H9 (cell line): ENCODE measurements at regions not wholly inside any gene's neighbourhood (a gene's known extent, or its start where the extent isn't known, plus 50 kb on each side); places are given as distances from the start of the nearest gene placed in this dataset.

Source experiments
- DNase-seq: peaks from one replicate; pipeline ENCODE4 v3.0.0-alpha.2; 2017
- H2AFZ ChIP-seq: one replicate; pipeline ENCODE4 v1.6.1; 2013; ENCODE audit warnings: mild to moderate bottlenecking, low read length, control low read depth, moderate library complexity
- H2AK5ac ChIP-seq: 2 replicates; pipeline ENCODE4 v1.6.1; 2013; ENCODE audit warnings: low read length, control low read depth, mixed read lengths; ENCODE audit not compliant: insufficient read length
- H2BK120ac ChIP-seq: one replicate; pipeline ENCODE4 v1.6.1; 2013; ENCODE audit warnings: low read depth, mild to moderate bottlenecking, low read length, control low read depth, inconsistent platforms; ENCODE audit not compliant: poor library complexity, severe bottlenecking
- H2BK12ac ChIP-seq: 2 replicates; pipeline ENCODE4 v1.6.1; 2013; ENCODE audit warnings: low read length, control low read depth, mixed read lengths, low read depth; ENCODE audit not compliant: insufficient read length
- H2BK15ac ChIP-seq: 2 replicates; pipeline ENCODE4 v1.6.1; 2013; ENCODE audit warnings: low read depth, low read length, control low read depth
- H2BK20ac ChIP-seq: one replicate; pipeline ENCODE4 v1.6.1; 2013; ENCODE audit warnings: low read depth, mild to moderate bottlenecking, low read length, control low read depth, inconsistent platforms; ENCODE audit not compliant: poor library complexity, severe bottlenecking
- H2BK5ac ChIP-seq: 2 replicates; pipeline ENCODE4 v1.6.1; 2013; ENCODE audit warnings: low read length, control low read depth, mixed read lengths; ENCODE audit not compliant: insufficient read length
- H3K14ac ChIP-seq: 2 replicates; pipeline ENCODE4 v1.6.1; 2013; ENCODE audit warnings: low read length, control low read depth; ENCODE audit not compliant: insufficient read depth
- H3K18ac ChIP-seq: 2 replicates; pipeline ENCODE4 v1.6.1; 2013; ENCODE audit warnings: low read depth, mild to moderate bottlenecking, mixed read lengths, low read length, control low read depth; ENCODE audit not compliant: insufficient read length
- H3K23ac ChIP-seq: 2 replicates; pipeline ENCODE4 v1.6.1; 2013; ENCODE audit warnings: low read length, control low read depth, mixed read lengths, low read depth; ENCODE audit not compliant: insufficient read length
- H3K23me2 ChIP-seq: 2 replicates; pipeline ENCODE4 v1.6.1; 2013; ENCODE audit warnings: low read depth, mild to moderate bottlenecking, mixed read lengths, low read length, control low read depth; ENCODE audit not compliant: insufficient read length, poor library complexity, severe bottlenecking
- H3K27ac ChIP-seq: 2 replicates; pipeline ENCODE4 v1.5.1; 2013; ENCODE audit warnings: low read length, control low read depth, mixed read lengths, low read depth; ENCODE audit not compliant: insufficient read length
- H3K27me3 ChIP-seq: 2 replicates; pipeline ENCODE4 v1.6.1; 2013; ENCODE audit warnings: low read length, control low read depth, inconsistent platforms; ENCODE audit not compliant: insufficient read depth
- H3K4ac ChIP-seq: 2 replicates; pipeline ENCODE4 v1.6.1; 2013; ENCODE audit warnings: low read depth, mild to moderate bottlenecking, control low read depth, inconsistent platforms, low read length, moderate library complexity
- H3K4me1 ChIP-seq: 2 replicates; pipeline ENCODE4 v1.6.1; 2013; ENCODE audit warnings: low read length, control low read depth, inconsistent platforms; ENCODE audit not compliant: insufficient read depth
- H3K4me2 ChIP-seq: 2 replicates; pipeline ENCODE4 v1.6.1; 2013; ENCODE audit warnings: low read length, control low read depth, mixed read lengths; ENCODE audit not compliant: insufficient read length, insufficient read depth
- H3K56ac ChIP-seq: 2 replicates; pipeline ENCODE4 v1.6.1; 2013; ENCODE audit warnings: low read depth, mild to moderate bottlenecking, mixed read lengths, low read length, control low read depth; ENCODE audit not compliant: insufficient read length
- H3K79me1 ChIP-seq: 2 replicates; pipeline ENCODE4 v1.6.1; 2013; ENCODE audit warnings: low read depth, mild to moderate bottlenecking, moderate library complexity, low read length, control low read depth, inconsistent platforms; ENCODE audit not compliant: insufficient read depth, poor library complexity, severe bottlenecking
- H3K79me2 ChIP-seq: 2 replicates; pipeline ENCODE4 v1.6.1; 2013; ENCODE audit warnings: low read length, control low read depth, inconsistent platforms; ENCODE audit not compliant: insufficient read depth
- H3K9ac ChIP-seq: 2 replicates; pipeline ENCODE4 v1.6.1; 2013; ENCODE audit warnings: low read length, control low read depth, mixed read lengths; ENCODE audit not compliant: insufficient read length; ENCODE audit errors: extremely low read depth
- H3K9me3 ChIP-seq: one replicate; pipeline ENCODE4 v1.6.1; 2013; ENCODE audit warnings: low read depth, low read length, inconsistent platforms; ENCODE audit not compliant: control insufficient read depth
- H3T11ph ChIP-seq: one replicate; pipeline ENCODE4 v1.6.1; 2013; ENCODE audit warnings: mild to moderate bottlenecking, low read length, control low read depth, inconsistent platforms
- H4K20me1 ChIP-seq: one replicate; pipeline ENCODE4 v1.6.1; 2013; ENCODE audit not compliant: control insufficient read depth, insufficient read length, insufficient read depth
- H4K5ac ChIP-seq: 2 replicates; pipeline ENCODE4 v1.6.1; 2013; ENCODE audit warnings: low read depth, mild to moderate bottlenecking, mixed read lengths, low read length, control low read depth; ENCODE audit not compliant: insufficient read length
- H4K8ac ChIP-seq: replicated peaks from 2 replicates; pipeline ENCODE4 v1.6.1; 2013; ENCODE audit warnings: low read length, control low read depth, mixed read lengths, low read depth; ENCODE audit not compliant: insufficient read length
- H4K91ac ChIP-seq: 2 replicates; pipeline ENCODE4 v1.6.1; 2013; ENCODE audit warnings: low read depth, mild to moderate bottlenecking, moderate library complexity, mixed read lengths, low read length, control low read depth; ENCODE audit not compliant: insufficient read length
- H3K27ac Mint-ChIP-seq, 3 experiments: 2 replicates in 2 of 3; 3 replicates in 1 of 3; pipeline ENCODE4 v1.8.0; 2020 to 2021; ENCODE audit warnings: mixed read lengths in 3 of 3, mild to moderate bottlenecking in 1 of 3, moderate library complexity in 1 of 3
- H3K27me3 Mint-ChIP-seq: 2 replicates; pipeline ENCODE4 v1.8.0; 2021; ENCODE audit warnings: low read depth, mild to moderate bottlenecking, moderate library complexity, mixed read lengths
- H3K36me3 Mint-ChIP-seq, 3 experiments: 2 replicates in 2 of 3; 3 replicates in 1 of 3; pipeline ENCODE4 v1.8.0; 2020 to 2021; ENCODE audit warnings: low read depth in 3 of 3, mixed read lengths in 3 of 3; ENCODE audit not compliant: insufficient read depth in 1 of 3
- H3K4me1 Mint-ChIP-seq, 2 experiments: 2 replicates each; pipeline ENCODE4 v1.8.0; 2020; ENCODE audit warnings: mixed read lengths in 2 of 2
- H3K4me3 Mint-ChIP-seq, 2 experiments: 2 replicates in 1 of 2; 3 replicates in 1 of 2; pipeline ENCODE4 v1.8.0; 2020 to 2021; ENCODE audit warnings: mild to moderate bottlenecking in 2 of 2, mixed read lengths in 2 of 2, moderate library complexity in 1 of 2
- H3K9me3 Mint-ChIP-seq, 2 experiments: 2 replicates in 1 of 2; 3 replicates in 1 of 2; pipeline ENCODE4 v1.8.0; 2020; ENCODE audit warnings: mild to moderate bottlenecking in 2 of 2, mixed read lengths in 2 of 2, moderate library complexity in 1 of 2
- CTCF ChIP-seq: fragments of 200-600 bp; sonication (generic); conservative IDR thresholded peaks from 3 replicates; pipeline ENCODE4 v1.8.0; 2021; ENCODE audit warnings: antibody characterized with exemption, mild to moderate bottlenecking
- WGBS: extraction: QIAGEN DNeasy Blood & Tissue Kit; methylation state at CpG from one replicate; pipeline ENCODE4 v1.1.7; 2013; ENCODE audit warnings: missing lambda C conversion rate, low lambda C conversion rate, mixed read lengths; ENCODE audit not compliant: insufficient read length; ENCODE audit errors: extremely low coverage; 5-methylcytosine and 5-hydroxymethylcytosine counted together

GRCh38 chr20:16178546-16179135 is 394.6 kb downstream of the KIF16B start:
- no peak for DNase-seq
- H3K27me3 ChIP-seq = no peaks in the 10 kb centered on the region
- no peak overlapping the region for H3K4me2 ChIP-seq
- no peaks in the 10 kb centered on the region for H3K79me2 ChIP-seq
- H3K36me3 Mint-ChIP-seq = peaks cover 0 to 1% (median 0%) of the 10 kb centered on the region in 3 experiments; a peak in 2 of 7 replicates
- H4K20me1 ChIP-seq = no peaks in the 10 kb centered on the region
- no peak overlapping the region for H2AFZ ChIP-seq
- no peak overlapping the region for H3K23ac ChIP-seq
- no peak overlapping the region for H2BK12ac ChIP-seq
- H3K4me3 Mint-ChIP-seq = no peak overlapping the region
- H4K8ac ChIP-seq = no peak overlapping the region
- no peak overlapping the region for H3K9ac ChIP-seq
- no peaks in the 10 kb centered on the region for H3K79me1 ChIP-seq
- no peak overlapping the region for H2BK20ac ChIP-seq
- H3K27ac ChIP-seq = no peak overlapping the region
- WGBS = no CpG with 5 or more reads among the region's 5 CpGs
- H3K14ac ChIP-seq = no peak overlapping the region
- no peak overlapping the region for H2BK120ac ChIP-seq
- no peaks in the 10 kb centered on the region; the same call in 1 of the 2 replicates for H3K27me3 Mint-ChIP-seq
- no peak overlapping the region for H3K4ac ChIP-seq
- H3K9me3 Mint-ChIP-seq = no peaks in the 10 kb centered on the region; a peak in 1 of 5 replicates
- no peak overlapping the region for H3K27ac Mint-ChIP-seq
- H3K23me2 ChIP-seq = no peaks in the 10 kb centered on the region
- H2AK5ac ChIP-seq = no peak overlapping the region
- TF ChIP-seq CTCF = no peak
- H4K5ac ChIP-seq = no peak overlapping the region
- no peak overlapping the region for H2BK5ac ChIP-seq
- no peak overlapping the region for H3T11ph ChIP-seq
- H2BK15ac ChIP-seq = no peak overlapping the region
- H3K56ac ChIP-seq = no peak overlapping the region
- H3K18ac ChIP-seq = no peak overlapping the region
- no peak overlapping the region for H4K91ac ChIP-seq
- no peaks in the 10 kb centered on the region for H3K9me3 ChIP-seq
- H3K4me1 Mint-ChIP-seq = no peaks in the 10 kb centered on the region
- H3K4me1 ChIP-seq = no peaks in the 10 kb centered on the region
